Activated naive CD4-positive, alpha-beta T cell treated with anti-CD3 and anti-CD28 coated beads, Interleukin-2, amount 10 ng/mL, durations not matched to agents 7 days and 5 days (primary cell): ENCODE measurements at regions not wholly inside any gene's neighbourhood (a gene's known extent, or its start where the extent isn't known, plus 50 kb on each side); places are given as distances from the start of the nearest gene placed in this dataset.

Source experiments
- CTCF ChIA-PET: fragments of 350-600 bp; sonication (Branson Sonifier 250); formaldehyde crosslinking; loops from one replicate; lab custom pipeline; 2021; ENCODE audit warnings: antibody characterized with exemption; lab: Charles Lee
- DNase-seq: peaks from one replicate; pipeline ENCODE4 v3.0.0-alpha.2; 2020
- H3K27ac Mint-ChIP-seq: one replicate; pipeline ENCODE4 v1.8.0; 2021; ENCODE audit warnings: mild to moderate bottlenecking, moderate library complexity, mixed read lengths
- H3K27me3 Mint-ChIP-seq: one replicate; pipeline ENCODE4 v1.8.0; 2021; ENCODE audit warnings: mild to moderate bottlenecking, mixed read lengths
- H3K36me3 Mint-ChIP-seq: one replicate; pipeline ENCODE4 v1.8.0; 2021; ENCODE audit warnings: mixed read lengths
- H3K4me1 Mint-ChIP-seq: one replicate; pipeline ENCODE4 v1.8.0; 2021; ENCODE audit warnings: mixed read lengths
- H3K4me3 Mint-ChIP-seq: one replicate; pipeline ENCODE4 v1.8.0; 2021; ENCODE audit warnings: mild to moderate bottlenecking, moderate library complexity, mixed read lengths
- H3K9me3 Mint-ChIP-seq: one replicate; pipeline ENCODE4 v1.8.0; 2021; ENCODE audit warnings: mixed read lengths

GRCh38 chr1:172980456-172980855 is 70.3 kb downstream of the TNFSF18 start:
- CTCF ChIA-PET, result no interaction called here
- Mint-ChIP-seq H3K4me3 (no peak overlapping the region), H3K4me1 (no peaks in the 10 kb centered on the region), H3K27me3 (no peaks in the 10 kb centered on the region), H3K36me3 (no peaks in the 10 kb centered on the region), H3K9me3 (no peaks in the 10 kb centered on the region), H3K27ac (no peak overlapping the region)
- no peak for DNase-seq

DNA sequence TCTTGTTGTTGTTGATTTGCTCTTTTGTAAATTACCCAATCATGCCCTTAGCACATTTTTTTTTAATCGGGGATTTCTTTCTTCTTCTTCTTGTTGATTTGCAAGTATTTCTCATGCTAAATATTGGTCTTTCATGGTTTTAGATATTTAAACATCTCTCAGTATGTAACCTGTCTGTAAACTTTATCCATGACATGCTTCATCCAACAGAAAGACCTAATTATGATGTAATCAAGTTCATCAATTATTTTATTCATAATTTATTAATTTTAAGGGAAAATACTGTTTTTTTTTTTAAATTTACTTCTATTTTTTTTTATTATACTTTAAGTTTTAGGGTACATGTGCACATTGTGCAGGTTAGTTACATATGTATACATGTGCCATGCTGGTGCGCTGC is 69.8 kb downstream of the TNFSF18 start:
- H3K27me3 Mint-ChIP-seq, result no peaks in the 10 kb centered on the region
- no peaks in the 10 kb centered on the region for H3K4me1 Mint-ChIP-seq
- H3K27ac Mint-ChIP-seq, result no peak overlapping the region
- no peaks in the 10 kb centered on the region for H3K36me3 Mint-ChIP-seq
- CTCF ChIA-PET, result no interaction called here
- H3K9me3 Mint-ChIP-seq, result no peaks in the 10 kb centered on the region
- DNase-seq, result no peak
- H3K4me3 Mint-ChIP-seq, result no peak overlapping the region
